ENCODE measurements at regions not wholly inside any gene's neighbourhood (a gene's known extent, or its start where the extent isn't known, plus 50 kb on each side); places are given as distances from the start of the nearest gene placed in this dataset.

DNA sequence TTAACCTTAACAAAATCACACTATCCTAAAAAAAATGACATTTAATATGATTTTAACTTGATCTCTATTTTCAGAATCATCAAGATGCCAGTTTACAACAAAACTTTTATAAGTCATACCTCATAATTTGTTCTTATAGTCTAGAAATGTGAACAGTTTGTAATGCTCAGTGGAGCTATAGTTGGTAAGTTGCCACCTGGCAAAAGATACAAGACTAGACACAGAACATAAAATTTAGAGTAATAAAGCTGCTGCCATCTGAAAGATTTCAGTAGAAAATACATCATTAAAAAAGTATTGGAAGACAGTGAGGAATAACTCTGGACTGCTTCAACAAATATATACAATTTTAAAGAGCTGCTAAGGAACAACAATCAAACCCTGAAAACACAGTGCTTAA lies 233.8 kb downstream of the GABRG2 start:
- no peak for DNase-seq (ENCODE audit: insufficient read length, low spot score)
- FAIRE-seq = no peak

DNA sequence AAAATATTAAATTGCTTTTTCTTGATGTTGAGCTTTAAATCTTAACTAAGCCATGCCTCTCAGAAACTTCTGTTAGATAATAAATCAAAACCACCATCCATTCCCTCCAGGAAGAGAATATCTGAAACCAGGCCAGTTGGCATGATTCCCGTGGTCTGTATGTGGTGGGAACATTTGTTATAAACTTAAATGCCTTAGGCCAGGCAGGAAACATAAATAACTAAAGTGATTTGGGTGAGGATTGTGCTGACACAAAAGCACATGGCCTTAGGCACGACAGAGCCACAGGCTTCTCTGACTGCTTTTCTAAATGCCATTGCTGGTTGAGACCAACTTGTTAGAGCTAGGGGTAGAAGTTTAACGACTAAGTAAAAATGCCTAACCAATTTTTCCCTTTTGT lies 255.9 kb downstream of the GABRG2 start:
- FAIRE-seq = no peak
- peak; percentile 0 for DNase-seq (ENCODE audit: insufficient read length, low spot score)

DNA sequence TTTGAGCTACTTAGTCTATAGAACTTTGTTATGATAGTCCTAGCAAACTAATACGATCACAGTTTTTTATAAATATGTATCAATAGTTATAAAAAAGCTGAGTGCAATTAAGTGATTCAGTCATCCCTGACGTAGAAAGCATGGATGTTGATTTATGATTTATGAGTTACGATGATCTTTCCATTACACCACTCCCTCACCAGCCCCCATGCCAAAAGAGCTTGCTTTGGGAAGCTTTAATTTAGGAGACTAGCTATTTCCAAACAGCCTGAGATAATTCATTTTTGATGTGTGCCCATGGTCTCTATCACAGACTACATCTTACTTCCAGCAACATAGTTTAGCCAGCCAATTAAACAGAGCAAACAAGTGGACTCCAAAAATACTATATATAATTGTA lies 256.8 kb downstream of the GABRG2 start:
- FAIRE-seq = no peak

GRCh38 chr5:162325143-162325727 lies 257.7 kb downstream of the GABRG2 start:
- DNase-seq (ENCODE audit: insufficient read length, low spot score) (no peak), FAIRE-seq (no peak)

More for the DNA sequence above, 256.8 kb downstream of the GABRG2 start:
- no peak for DNase-seq (ENCODE audit: insufficient read length, low spot score)

GRCh38 chr5:162334944-162335343 lies 267.4 kb downstream of the GABRG2 start:
- FAIRE-seq = no peak

DNA sequence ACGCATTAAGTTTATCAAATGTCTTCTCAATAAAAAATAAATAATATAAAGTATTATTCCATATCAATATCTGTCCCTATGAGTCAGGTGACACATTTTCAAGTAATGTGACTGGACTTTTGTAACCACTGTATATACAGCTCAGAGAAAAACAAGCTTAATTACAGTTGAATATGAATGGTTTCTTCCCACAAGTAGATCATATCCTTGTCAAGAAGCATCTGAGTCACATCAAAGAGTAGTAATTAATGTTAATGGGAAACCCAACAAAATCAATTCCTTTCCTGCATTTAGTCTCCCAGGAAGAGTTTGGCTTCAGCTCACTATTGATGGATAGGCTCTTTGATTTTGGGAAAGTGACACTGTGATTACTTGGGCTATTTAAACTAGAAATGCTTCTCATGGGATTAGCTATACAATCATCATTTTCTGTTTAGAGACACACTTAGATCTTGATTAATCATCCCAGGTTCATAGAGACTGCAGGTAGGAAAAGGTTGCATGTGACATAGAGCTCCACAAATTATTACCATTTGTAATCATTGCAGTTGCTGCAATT lies 292.9 kb downstream of the GABRG2 start:
- FAIRE-seq (no peak), DNase-seq (ENCODE audit: insufficient read length, low spot score) (no peak)

More at GRCh38 chr5:162334944-162335343, 267.4 kb downstream of the GABRG2 start:
- no peak for DNase-seq (ENCODE audit: insufficient read length, low spot score)

DNA sequence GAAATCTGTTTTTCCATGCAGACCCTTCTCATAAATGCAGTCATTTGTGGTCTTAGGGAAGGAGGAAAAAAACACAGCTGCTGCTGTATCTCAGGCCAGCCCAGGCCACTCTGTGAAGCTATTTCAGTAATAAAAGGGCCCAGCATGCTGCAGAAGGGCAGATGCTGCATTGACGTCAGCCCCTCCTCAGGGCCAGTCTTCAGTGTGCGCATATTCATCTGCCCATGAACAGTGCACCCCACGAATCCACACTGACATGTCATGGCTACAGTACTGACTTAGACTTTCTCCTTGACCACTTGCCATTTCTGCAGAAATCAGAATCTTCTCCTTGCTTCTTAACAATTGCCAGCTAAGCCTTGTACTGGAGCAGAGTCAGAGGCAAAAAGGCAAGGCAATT lies 304.7 kb downstream of the GABRG2 start:
- DNase-seq (ENCODE audit: insufficient read length, low spot score) = no peak
- no peak for FAIRE-seq

GRCh38 chr5:162377895-162378294 lies 310.3 kb downstream of the GABRG2 start:
- no peak for FAIRE-seq
- no peak for DNase-seq (ENCODE audit: insufficient read length, low spot score)

DNA sequence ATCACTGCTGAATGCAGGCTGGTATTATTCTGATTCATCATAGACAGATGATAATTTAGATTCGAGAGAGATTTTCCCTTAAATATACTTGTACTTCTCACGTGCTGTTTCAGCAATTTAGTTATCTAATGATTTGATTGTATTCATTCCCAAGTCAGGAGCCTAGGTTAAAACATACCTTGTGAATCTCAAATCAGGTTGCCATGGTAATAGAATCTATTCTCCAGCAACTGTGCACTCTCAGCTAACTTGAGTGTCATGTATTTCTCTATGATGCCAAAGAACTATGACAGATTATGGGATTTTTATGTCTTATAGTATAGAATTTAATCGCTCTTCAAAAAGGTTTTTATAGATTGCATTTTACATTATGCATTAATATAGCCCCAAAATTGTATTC lies 315.3 kb downstream of the GABRG2 start:
- DNase-seq (ENCODE audit: insufficient read length, low spot score) = no peak
- FAIRE-seq = no peak

- DNase-seq (ENCODE audit: insufficient read length, low spot score) = no peak
- FAIRE-seq = no peak
These were observed 316.7 kb downstream of the GABRG2 start for GRCh38 chr5:162384225-162384624.

DNA sequence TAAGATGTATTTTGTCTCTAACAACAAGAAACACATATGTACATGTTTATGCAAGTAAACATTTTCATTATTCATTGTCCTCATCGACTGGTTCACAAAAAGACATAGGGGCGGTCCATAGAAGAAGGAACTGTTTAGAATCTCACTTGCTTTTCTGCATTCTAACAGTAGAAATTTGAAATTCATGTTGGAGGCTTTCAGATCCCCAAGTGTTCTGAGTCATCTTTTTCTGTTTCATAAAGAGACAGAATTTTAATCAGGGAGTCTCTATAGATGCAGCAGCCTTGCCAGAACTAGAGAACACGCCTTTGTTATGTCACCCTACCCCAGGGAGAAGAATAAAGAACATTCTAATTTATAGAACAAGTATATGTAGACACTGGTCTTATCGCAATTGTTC lies 324.3 kb downstream of the GABRG2 start:
- DNase-seq (ENCODE audit: insufficient read length, low spot score) (no peak), FAIRE-seq (no peak)

GRCh38 chr5:162392336-162392735 lies 324.8 kb downstream of the GABRG2 start:
- no peak for DNase-seq (ENCODE audit: insufficient read length, low spot score)
- FAIRE-seq = no peak

DNA sequence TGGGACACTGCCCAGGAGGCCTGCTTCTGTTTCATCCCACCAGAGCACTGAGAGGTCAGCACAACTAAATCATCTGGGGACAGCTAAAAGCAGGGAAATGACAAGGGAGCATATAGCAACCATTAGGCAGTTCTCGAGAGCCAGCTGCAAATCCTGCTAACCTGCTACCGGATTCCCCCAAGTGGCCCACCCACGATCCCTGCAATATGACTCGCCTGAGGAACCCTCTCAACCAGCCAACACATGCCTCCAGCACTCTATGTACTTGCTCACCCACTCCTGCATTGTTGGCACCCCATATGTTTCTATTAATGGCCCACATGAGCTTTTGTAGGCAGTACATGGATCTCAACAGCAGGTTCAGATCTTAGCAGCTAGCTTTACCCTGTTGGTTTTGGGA lies 326.0 kb downstream of the GABRG2 start:
- no peak for DNase-seq (ENCODE audit: insufficient read length, low spot score)

DNA sequence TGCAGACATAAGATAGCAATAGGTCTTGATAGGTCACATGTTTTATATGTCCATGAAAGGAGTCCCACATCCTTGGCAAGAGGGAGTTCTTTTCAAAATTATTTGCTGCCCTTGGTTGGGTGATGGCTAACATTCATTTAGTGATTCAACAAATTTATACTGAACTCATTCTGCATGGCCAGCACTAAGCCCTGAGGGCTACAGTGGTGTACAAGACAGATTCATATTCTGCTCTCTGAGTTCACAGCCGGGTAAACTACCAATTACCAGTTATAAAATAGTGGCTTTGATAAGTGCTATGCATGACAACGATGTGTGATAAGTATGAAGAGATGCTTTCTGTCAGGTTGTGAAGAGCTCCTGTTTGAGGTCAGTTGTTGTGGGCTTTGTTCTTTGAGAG lies 340.0 kb downstream of the GABRG2 start:
- DNase-seq (ENCODE audit: insufficient read length, low spot score) = no peak
- FAIRE-seq = no peak

More for the DNA sequence above, 326.0 kb downstream of the GABRG2 start:
- FAIRE-seq = no peak

GRCh38 chr5:162410365-162410764 lies 342.8 kb downstream of the GABRG2 start:
- no peak for DNase-seq (ENCODE audit: insufficient read length, low spot score)
- no peak for FAIRE-seq

DNA sequence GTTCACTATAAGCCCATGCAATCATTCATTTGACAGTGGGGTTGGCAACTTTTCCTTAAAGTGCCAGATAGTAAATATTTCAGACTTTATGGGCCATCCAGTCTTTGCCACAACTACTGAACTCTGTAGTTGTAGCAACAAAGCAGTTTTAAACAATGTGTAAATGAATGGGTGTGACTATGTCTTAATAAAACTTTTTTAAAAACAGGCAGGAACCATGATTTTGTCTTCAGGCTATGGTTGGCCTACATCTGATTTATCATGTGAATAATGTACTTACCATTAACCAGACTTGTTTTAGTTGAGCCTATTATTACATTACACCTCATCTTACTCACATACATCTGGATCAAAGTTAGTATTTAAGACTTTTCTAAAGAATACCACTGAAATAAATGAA lies 361.6 kb downstream of the GABRG2 start:
- FAIRE-seq = no peak

GRCh38 chr5:162434281-162434680 lies 366.7 kb downstream of the GABRG2 start:
- FAIRE-seq (no peak), DNase-seq (ENCODE audit: insufficient read length, low spot score) (no peak)

More for the DNA sequence above, 361.6 kb downstream of the GABRG2 start:
- DNase-seq (ENCODE audit: insufficient read length, low spot score) = no peak

- FAIRE-seq (no peak), DNase-seq (ENCODE audit: insufficient read length, low spot score) (no peak)
These were observed 368.5 kb downstream of the GABRG2 start for GRCh38 chr5:162436055-162436454.

DNA sequence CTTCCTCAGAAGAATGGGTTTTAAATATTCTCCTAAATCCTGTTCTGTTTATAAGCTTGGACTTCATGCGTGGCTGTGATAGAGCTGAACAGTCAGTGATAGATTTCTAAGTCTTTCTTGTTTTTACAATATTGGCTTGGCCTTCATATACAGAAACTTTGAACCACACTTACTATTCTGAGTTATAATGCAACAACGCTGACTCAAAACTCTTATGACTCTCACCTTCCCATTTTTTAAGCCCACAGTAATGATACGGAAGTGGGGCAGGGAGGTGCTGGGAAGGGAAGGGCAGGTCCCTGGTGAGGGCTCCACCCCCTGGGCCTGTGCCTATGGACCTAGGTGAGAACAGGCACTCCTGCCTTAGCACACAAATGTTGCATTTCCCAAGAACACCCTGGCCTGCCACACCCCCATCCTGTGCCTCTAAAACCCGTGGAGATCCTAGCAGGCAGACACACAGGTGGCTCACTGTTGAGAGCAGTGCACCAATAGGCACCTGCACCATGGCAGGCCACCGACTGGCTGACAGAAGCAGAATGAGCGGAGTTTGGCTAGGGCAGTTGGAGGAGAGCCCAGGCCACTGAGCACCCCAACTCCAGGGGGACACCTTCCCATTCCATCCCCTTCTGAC lies 376.7 kb downstream of the GABRG2 start:
- FAIRE-seq (no peak), DNase-seq (ENCODE audit: insufficient read length, low spot score) (no peak)

DNA sequence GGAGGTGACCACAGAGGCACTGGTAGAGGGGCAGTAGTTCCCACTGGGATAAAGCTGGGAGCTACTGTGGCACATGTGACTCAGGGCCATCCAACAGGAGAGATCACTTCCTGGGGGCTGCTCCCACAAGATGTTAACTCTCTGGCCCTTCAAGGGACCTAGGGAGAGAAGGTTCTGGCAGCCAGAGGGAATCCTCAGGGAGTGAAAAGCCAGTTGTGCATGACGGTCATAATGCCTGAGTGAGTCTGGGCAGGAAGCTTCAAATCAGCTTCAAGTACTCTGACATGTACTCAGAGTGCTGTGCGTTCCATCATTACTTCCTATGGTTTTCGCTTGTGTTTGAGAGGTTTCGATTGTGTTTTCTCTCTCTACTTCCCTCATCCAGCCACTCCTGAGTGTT lies 388.5 kb downstream of the GABRG2 start:
- FAIRE-seq (no peak), DNase-seq (ENCODE audit: insufficient read length, low spot score) (no peak)

- FAIRE-seq (no peak), DNase-seq (ENCODE audit: insufficient read length, low spot score) (no peak)
These were observed 398.4 kb downstream of the GABRG2 start for GRCh38 chr5:162466011-162466410.

GRCh38 chr5:162473041-162473714 lies 405.6 kb downstream of the GABRG2 start:
- no peak for FAIRE-seq
- DNase-seq (ENCODE audit: insufficient read length, low spot score) = no peak

Data from HTR-8/SVneo (cell line).